ELR (cell line): ENCODE measurements at regions not wholly inside any gene's neighbourhood (a gene's known extent, or its start where the extent isn't known, plus 50 kb on each side); places are given as distances from the start of the nearest gene placed in this dataset.

Experiments
- DNase-seq: peaks from one replicate; pipeline ENCODE4 v3.0.0-alpha.2; 2015; ENCODE audit warnings: low read depth

- no peak for DNase-seq
These were observed 60.7 kb upstream of the BDKRB2 start for GRCh38 chr14:96143906-96144305.

GRCh38 chr14:96145116-96145864, 59.3 kb upstream of the BDKRB2 start:
- DNase-seq: peak; percentile 80

GRCh38 chr14:96146131-96146771, 58.4 kb upstream of the BDKRB2 start:
- DNase-seq: peak; percentile 55

- no peak for DNase-seq
These were observed 56.0 kb upstream of the BDKRB2 start for GRCh38 chr14:96148631-96149030.

- no peak for DNase-seq
These were observed 55.5 kb upstream of the BDKRB2 start for GRCh38 chr14:96149131-96149530.

GRCh38 chr14:96150214-96150613, 54.4 kb upstream of the BDKRB2 start:
- DNase-seq: no peak

- no peak for DNase-seq
These were observed 53.4 kb upstream of the BDKRB2 start for GRCh38 chr14:96151242-96151641.

- DNase-seq: no peak
These were observed 51.6 kb upstream of the BDKRB2 start for GRCh38 chr14:96153003-96153402.
